HG02798 (cell line): ENCODE measurements at regions not wholly inside any gene's neighbourhood (a gene's known extent, or its start where the extent isn't known, plus 50 kb on each side); places are given as distances from the start of the nearest gene placed in this dataset.
"Not testable (repeated sequence)": the region's sequence is repeated elsewhere in the genome, so short reads cannot be mapped to it uniquely, and the experiment has no call there.

ENCODE experiments used
- ATAC-seq: cut with Tn5 transposase; IDR thresholded peaks from one replicate; pipeline ENCODE4 v1.9.1; 2021; ENCODE audit warnings: mild to moderate bottlenecking; ENCODE audit not compliant: unreplicated experiment, poor library complexity

- no peak for ATAC-seq
Observed at GRCh38 chr2:17036361-17036760, 370.7 kb upstream of the CYRIA start.

- ATAC-seq: no peak
Observed at GRCh38 chr2:17035010-17035409, 369.4 kb upstream of the CYRIA start.

DNA sequence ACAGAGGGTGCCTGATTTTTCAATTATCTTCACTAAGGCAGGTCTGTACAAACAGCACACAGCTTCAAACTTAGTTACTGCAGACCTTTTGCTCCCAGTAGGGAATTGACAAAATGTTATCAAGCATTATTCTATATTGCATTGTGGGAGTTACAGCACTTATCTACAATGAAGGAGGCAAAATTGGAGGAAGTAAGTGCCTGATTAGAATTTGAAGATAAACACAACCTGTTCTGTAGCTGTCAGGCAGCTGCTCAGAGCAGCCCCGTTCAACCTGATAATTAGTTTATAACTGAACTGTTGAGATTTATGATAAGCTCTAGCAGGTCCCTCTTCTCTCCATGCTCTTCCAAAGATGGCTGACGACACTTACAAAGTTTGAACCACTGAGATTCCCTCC lies 364.4 kb upstream of the CYRIA start:
- no peak for ATAC-seq

GRCh38 chr2:17012297-17012696 lies 346.7 kb upstream of the CYRIA start:
- ATAC-seq: no peak

DNA sequence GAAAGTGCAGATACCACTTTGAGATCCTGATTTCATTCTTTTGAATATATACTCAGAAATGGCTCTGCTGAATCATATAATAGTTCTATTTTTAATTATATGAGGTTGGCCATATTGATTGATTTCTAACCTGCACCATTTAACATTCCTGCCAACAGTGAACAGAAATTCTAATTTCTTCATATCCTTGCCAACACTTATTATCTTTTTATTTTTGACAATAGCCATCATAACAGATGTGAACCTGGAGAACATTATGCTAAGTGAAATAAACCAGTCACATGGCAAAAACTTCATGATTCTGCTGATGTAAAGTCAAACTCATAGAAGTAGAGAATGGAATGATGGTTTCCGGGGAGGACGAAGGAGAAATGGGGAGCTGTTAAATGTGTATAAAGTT lies 344.5 kb upstream of the CYRIA start:
- no peak for ATAC-seq

DNA sequence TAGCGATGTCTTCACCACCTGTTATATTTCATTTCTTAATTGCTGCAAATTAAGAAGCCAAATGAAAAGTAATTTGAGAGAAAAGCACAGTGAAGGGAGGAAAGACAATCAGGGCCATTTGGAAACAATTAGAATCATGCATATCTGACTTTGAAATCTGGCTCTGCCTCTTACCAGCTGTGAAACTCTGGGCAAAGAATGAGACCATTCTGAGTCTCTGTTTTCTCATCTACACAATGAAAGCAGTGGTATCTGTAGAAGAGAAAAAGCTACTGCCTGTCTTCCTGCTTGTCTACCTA lies 334.5 kb upstream of the CYRIA start:
- no peak for ATAC-seq

DNA sequence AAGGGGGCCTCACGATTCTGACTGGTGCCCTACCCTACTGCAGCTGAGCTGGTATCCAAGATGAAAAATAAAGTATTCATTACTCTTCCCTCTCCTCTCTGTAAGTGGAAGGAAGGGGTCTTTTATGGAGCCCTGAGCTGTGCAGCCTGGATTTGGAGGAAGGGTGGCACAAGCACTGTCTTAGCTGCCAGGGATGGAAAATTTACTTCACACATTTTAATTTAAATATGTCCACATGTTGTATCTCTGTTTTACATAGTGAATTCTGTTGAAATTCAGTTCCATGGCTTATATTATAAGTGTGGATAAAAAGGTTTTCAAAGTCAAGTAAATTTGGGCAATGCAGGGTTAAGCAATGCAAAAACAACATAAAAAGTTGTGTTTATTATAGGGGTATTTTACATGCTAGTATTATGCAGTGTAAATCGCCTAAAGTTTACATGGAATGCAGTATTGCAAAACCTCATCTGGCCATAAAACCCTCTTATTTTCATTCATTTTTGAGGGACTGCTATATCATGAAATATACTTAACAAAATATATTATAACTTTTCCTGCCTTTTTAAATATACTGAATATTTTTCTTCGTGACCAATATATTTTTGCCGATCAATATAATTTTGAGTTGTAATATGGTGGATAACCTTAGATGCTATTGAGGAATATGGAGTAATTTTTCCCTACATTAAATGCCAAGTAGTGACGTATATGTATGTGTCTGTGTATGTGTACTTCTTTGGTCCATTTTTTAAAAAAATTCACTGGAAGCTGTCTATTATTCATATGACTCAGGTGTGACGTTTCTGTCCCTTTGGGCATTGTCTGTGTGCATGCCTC lies 333.9 kb upstream of the CYRIA start:
- no peak for ATAC-seq

- no peak for ATAC-seq
Observed at GRCh38 chr2:16978301-16978700, 312.7 kb upstream of the CYRIA start.

DNA sequence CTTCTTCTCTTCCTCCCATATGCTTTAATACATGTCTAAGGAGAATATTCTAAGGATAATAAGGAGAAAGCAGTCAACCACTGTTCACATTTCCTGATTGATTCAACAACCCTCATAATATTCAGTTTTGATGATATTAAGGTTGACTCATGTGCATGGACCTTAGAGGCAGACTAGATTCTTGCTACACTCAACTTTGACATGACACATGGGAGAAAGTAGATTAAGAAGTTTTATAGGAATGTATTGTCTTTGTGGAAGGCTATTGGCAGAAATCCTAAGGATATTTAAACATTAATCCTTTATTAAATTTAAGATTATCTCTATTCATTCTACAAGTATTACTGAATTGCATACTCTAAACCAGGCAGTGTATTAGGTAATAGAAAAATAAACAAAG lies 309.1 kb upstream of the CYRIA start:
- no peak for ATAC-seq

- no peak for ATAC-seq
Observed at GRCh38 chr2:16973586-16974286, 308.1 kb upstream of the CYRIA start.

DNA sequence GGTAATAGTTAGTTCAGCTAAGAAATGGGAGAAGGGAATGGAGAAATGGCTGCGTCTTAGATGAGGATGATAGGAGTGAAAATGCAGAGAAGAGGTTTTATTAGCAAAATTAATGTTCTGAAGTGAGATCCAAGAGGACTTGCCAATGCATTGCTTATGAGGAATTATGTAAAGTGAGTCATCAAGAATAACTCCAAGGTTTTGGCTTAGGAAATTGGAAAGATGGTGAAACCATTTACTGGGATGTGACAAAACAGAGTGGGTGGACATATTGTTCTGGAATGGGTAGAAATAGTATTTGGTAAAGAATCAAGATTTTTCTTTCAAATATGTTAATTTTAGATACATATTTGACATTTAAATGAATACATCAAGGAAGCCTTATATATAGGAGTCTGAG lies 306.6 kb upstream of the CYRIA start:
- no peak for ATAC-seq

DNA sequence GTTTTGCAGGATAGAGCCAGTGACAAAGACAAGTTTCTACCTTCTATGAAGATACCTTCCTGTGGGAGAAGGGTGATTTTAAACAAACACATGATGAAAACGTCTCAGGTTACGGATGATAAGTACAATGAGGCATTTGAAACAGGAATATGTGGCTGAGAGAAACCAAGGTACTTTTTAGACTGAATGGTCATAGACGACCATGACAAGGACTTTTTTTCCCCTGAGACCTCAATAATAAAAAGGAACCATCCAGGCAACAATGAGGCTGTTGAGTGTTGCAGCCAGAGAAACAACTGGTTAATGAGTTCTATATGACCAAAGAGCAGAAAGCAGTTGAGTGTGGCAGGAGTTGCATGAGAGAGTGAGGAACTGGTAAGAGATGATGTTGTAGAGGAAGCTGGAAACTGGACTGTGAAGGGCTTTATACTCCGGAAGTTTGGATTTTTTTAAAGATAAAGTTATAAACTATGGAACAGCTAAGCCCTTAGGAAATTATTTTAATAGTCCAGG lies 306.1 kb upstream of the CYRIA start:
- ATAC-seq: no peak

DNA sequence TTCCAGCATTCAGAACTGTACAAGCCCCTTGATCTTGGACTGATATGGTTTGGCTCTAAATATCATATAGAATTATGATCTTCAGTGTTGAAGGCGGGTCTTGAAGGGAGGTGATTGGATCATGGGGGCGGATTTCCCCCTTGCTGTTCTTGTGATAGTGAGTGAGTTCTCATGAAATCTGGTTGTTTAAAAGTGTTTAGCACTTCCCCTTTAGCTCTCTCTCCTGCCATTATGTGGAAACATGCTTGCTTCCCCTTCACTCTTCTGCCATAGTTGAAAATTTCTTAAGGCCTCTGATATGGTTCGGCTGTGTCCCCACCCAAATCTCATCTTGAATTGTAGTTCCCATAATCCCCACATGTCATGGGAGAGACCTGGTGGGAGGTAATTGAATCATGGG lies 305.3 kb upstream of the CYRIA start:
- not testable (repeated sequence) for ATAC-seq

DNA sequence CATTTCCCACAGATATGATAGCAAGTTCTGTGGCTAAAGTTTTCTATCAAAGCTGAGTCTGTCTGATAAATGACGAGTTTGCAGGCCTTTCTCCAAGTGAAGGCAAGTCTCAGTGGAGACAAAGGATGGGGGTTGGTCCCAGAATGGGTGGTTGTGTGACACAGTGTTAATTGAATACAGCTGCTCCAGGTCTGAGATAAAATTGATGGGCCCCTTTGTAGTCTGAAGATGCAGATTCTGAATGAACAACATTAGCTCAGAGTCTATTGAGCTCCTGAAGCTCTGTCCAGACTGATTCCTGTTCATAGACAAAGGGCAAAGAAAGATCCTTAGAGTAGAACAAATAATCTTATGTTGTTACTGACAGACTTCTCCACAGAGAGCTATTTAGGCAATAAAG lies 296.9 kb upstream of the CYRIA start:
- ATAC-seq: no peak

- ATAC-seq: peak; percentile 60
Observed at GRCh38 chr2:16960579-16960978, 294.9 kb upstream of the CYRIA start.

DNA sequence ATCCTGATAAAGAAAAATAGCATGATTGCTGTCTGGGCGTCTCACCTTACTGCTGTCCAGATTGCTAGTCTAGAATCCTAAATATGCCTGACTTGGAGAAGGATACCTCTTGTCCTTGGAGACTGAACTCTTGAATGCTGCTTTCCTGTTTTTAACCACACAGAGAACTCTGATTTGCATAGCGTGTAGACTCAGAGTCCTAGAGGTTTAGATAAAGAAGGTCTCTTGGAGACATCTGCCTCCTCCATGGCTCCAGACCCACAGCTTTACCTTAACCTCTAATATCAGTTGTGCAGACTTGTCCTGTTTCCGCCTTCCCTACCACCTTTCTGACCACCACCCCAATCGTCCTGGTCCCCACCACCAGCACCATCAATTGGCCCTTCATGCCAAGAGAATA lies 292.6 kb upstream of the CYRIA start:
- ATAC-seq: no peak

GRCh38 chr2:16952805-16953204 lies 287.2 kb upstream of the CYRIA start:
- no peak for ATAC-seq

DNA sequence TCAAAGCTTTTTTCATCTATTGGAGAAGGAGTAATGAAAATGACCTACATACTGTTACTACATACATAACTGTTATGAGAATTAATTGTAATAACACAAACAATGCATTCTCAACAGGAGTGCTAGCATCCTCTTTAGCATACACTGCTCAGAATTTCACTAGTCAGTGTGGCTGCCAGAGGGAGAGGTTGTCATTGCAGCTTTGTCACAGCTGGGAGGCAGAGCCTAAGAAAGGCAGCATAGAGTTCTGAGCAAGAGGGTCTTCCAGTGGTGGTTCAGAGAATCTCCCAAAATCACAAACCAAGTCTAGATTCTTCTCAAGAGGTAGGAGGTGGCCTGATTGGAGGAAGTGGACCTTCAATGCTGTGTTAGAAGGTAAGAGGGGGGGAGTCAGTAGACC lies 286.7 kb upstream of the CYRIA start:
- no peak for ATAC-seq

DNA sequence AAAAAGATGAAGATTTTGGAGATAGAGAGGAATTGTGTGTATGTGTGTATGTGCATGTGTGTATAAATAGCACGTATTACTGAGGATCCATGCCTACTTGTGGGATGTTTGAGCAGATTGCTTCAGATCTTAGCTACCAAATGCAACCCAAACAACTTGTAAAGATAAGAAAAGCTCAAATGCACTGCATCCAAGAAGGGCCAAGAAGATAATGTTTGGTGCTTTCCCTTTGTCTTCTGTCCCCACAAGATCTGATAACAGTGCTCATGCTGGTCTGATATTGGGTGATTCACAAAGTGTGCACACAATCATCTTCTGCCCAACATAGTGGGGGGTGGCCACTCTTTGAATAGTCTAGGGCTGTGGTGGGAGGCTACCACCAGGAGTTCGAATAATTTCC lies 284.8 kb upstream of the CYRIA start:
- no peak for ATAC-seq

DNA sequence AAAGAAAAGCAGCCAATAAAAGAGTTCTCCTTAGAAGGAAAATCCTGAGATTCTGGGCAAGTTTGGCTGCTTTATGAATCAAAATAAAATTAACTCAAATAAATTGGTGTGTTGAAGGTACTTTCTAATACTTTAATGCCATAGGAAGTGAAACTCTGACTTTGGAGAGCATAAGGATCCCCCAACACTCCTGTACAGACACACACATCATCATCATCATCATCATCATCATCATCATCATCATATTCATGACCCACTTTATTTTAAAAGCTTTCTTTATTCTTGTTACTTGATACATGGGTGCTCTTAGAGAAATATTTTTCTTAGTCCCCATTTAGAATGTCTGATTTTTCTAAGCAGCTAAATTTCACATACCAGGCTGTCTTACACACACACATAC lies 283.1 kb upstream of the CYRIA start:
- no peak for ATAC-seq

- no peak for ATAC-seq
Observed at GRCh38 chr2:16948053-16948452, 282.4 kb upstream of the CYRIA start.
